Transverse colon (tissue), 4 donors: ENCODE measurements at regions not wholly inside any gene's neighbourhood (a gene's known extent, or its start where the extent isn't known, plus 50 kb on each side); places are given as distances from the start of the nearest gene placed in this dataset.

ENCODE experiments used
- EP300 ChIP-seq: sonication (generic); formaldehyde crosslinking; IDR thresholded peaks from one replicate; pipeline ENCODE4 v1.6.1; 2017; ENCODE audit warnings: antibody characterized with exemption, low read depth
- POLR2AphosphoS5 ChIP-seq, 3 donors: sonication (generic); formaldehyde crosslinking; IDR thresholded peaks; one replicate each; pipeline ENCODE4 v1.6.1; 2016; ENCODE audit warnings: antibody characterized with exemption in 3 of 3
- TF ChIP-seq, protein P1 (sequence below), 5 experiments: fragments of 200-600 bp in 3 of 5; fragments of 450-650 bp in 2 of 5; sonication (generic) in 3 of 5; IDR thresholded peaks; 1 replicate in 2 of 5; 2 replicates in 3 of 5; pipeline ENCODE4 v1.5.1; 2016 to 2017; ENCODE audit warnings: antibody characterized with exemption in 5 of 5, inconsistent platforms in 3 of 5, mild to moderate bottlenecking in 2 of 5, moderate library complexity in 1 of 5

GRCh38 chr2:157124731-157125130 is 132.8 kb upstream of the GALNT5 start:
- TF ChIP-seq, protein P1, sequence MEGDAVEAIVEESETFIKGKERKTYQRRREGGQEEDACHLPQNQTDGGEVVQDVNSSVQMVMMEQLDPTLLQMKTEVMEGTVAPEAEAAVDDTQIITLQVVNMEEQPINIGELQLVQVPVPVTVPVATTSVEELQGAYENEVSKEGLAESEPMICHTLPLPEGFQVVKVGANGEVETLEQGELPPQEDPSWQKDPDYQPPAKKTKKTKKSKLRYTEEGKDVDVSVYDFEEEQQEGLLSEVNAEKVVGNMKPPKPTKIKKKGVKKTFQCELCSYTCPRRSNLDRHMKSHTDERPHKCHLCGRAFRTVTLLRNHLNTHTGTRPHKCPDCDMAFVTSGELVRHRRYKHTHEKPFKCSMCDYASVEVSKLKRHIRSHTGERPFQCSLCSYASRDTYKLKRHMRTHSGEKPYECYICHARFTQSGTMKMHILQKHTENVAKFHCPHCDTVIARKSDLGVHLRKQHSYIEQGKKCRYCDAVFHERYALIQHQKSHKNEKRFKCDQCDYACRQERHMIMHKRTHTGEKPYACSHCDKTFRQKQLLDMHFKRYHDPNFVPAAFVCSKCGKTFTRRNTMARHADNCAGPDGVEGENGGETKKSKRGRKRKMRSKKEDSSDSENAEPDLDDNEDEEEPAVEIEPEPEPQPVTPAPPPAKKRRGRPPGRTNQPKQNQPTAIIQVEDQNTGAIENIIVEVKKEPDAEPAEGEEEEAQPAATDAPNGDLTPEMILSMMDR (IDR thresholded peaks at IDR 0.05), result no peak
- TF ChIP-seq EP300 (no peak), POLR2AphosphoS5 (IDR thresholded peaks at IDR 0.05) (no peak)
